Endodermal cell (in vitro differentiated cells): ENCODE measurements at regions not wholly inside any gene's neighbourhood (a gene's known extent, or its start where the extent isn't known, plus 50 kb on each side); places are given as distances from the start of the nearest gene placed in this dataset.

Experiments
- DNase-seq: peaks from one replicate; pipeline ENCODE4 v3.0.0-alpha.2; 2017
- H3K27ac ChIP-seq: 2 replicates; pipeline ENCODE4 v1.5.1; 2013; ENCODE audit warnings: mild to moderate bottlenecking, low read depth, low read length, moderate library complexity
- H3K27me3 ChIP-seq: 2 replicates; pipeline ENCODE4 v1.6.1; 2013; ENCODE audit warnings: mild to moderate bottlenecking, low read length, moderate library complexity; ENCODE audit not compliant: insufficient read depth, control insufficient read depth, poor library complexity, severe bottlenecking
- H3K36me3 ChIP-seq: 2 replicates; pipeline ENCODE4 v1.7.0; 2013; ENCODE audit warnings: mild to moderate bottlenecking, low read length, moderate library complexity; ENCODE audit not compliant: control insufficient read depth, insufficient read depth
- H3K4me1 ChIP-seq: one replicate; pipeline ENCODE4 v1.7.0; 2013; ENCODE audit warnings: low read length; ENCODE audit not compliant: control insufficient read depth, insufficient read depth
- H3K4me3 ChIP-seq: 2 replicates; pipeline ENCODE4 v1.5.1; 2013; ENCODE audit warnings: mild to moderate bottlenecking, low read length, moderate library complexity
- H3K9ac ChIP-seq: 2 replicates; pipeline ENCODE4 v1.6.1; 2013; ENCODE audit warnings: mild to moderate bottlenecking, low read length, moderate library complexity; ENCODE audit not compliant: poor library complexity, severe bottlenecking; ENCODE audit errors: extremely low read depth
- H3K9me3 ChIP-seq: 2 replicates; pipeline ENCODE4 v1.6.1; 2013; ENCODE audit warnings: mild to moderate bottlenecking, low read length, moderate library complexity; ENCODE audit not compliant: control insufficient read depth
- H3K27ac Mint-ChIP-seq: 2 replicates; pipeline ENCODE4 v1.8.0; 2020; ENCODE audit warnings: mixed read lengths
- H3K27me3 Mint-ChIP-seq: 2 replicates; pipeline ENCODE4 v1.8.0; 2021; ENCODE audit warnings: mild to moderate bottlenecking, mixed read lengths; ENCODE audit not compliant: insufficient read depth
- H3K36me3 Mint-ChIP-seq: 2 replicates; pipeline ENCODE4 v1.8.0; 2020; ENCODE audit warnings: low read depth, mixed read lengths
- H3K4me1 Mint-ChIP-seq: 2 replicates; pipeline ENCODE4 v1.8.0; 2020; ENCODE audit warnings: mixed read lengths
- H3K4me3 Mint-ChIP-seq: 2 replicates; pipeline ENCODE4 v1.8.0; 2020; ENCODE audit warnings: mild to moderate bottlenecking, moderate library complexity, mixed read lengths
- H3K9me3 Mint-ChIP-seq: 2 replicates; pipeline ENCODE4 v1.8.0; 2020; ENCODE audit warnings: mild to moderate bottlenecking, mixed read lengths
- CTCF ChIP-seq: fragments of 200-600 bp; sonication (generic); conservative IDR thresholded peaks from 2 replicates; pipeline ENCODE4 v1.5.0; 2021; ENCODE audit warnings: antibody characterized with exemption, mild to moderate bottlenecking
- WGBS, 2 experiments: methylation state at CpG; one replicate each; pipeline versions ENCODE4 v1.1.5 to v1.1.7; 2013; ENCODE audit warnings: missing lambda C conversion rate in 2 of 2, mixed read lengths in 1 of 2; ENCODE audit not compliant: insufficient coverage in 1 of 2, insufficient read length in 1 of 2; 5-methylcytosine and 5-hydroxymethylcytosine counted together

- TF ChIP-seq CTCF = no peak
- 78 to 87% methylated on average over 3 to 5 of the region's 5 CpGs for WGBS, 2 experiments
- Mint-ChIP-seq H3K4me3 (no peak overlapping the region), H3K36me3 (no peaks in the 10 kb centered on the region), H3K27me3 (peaks cover 11% of the 10 kb centered on the region), H3K27ac (no peak overlapping the region), H3K9me3 (no peaks in the 10 kb centered on the region), H3K4me1 (no peaks in the 10 kb centered on the region)
- Histone ChIP-seq H3K27ac (no peak overlapping the region), H3K4me3 (no peak overlapping the region), H3K27me3 (peaks cover 7% of the 10 kb centered on the region), H3K9me3 (no peaks in the 10 kb centered on the region), H3K4me1 (no peaks in the 10 kb centered on the region), H3K9ac (no peak overlapping the region), H3K36me3 (no peaks in the 10 kb centered on the region)
- DNase-seq = no peak
These were observed 86.2 kb upstream of the FZD8 start for GRCh38 chr10:35728341-35728740.

GRCh38 chr10:35726846-35727245 is 84.8 kb upstream of the FZD8 start:
- Histone ChIP-seq H3K9me3 (no peaks in the 10 kb centered on the region), H3K4me1 (peaks cover 4% of the 10 kb centered on the region), H3K36me3 (no peaks in the 10 kb centered on the region), H3K27ac (no peak overlapping the region), H3K9ac (no peak overlapping the region), H3K27me3 (peaks cover 8% of the 10 kb centered on the region), H3K4me3 (no peak overlapping the region)
- Mint-ChIP-seq H3K4me1 (peaks cover 6% of the 10 kb centered on the region), H3K36me3 (no peaks in the 10 kb centered on the region), H3K27me3 (peaks cover 12% of the 10 kb centered on the region), H3K4me3 (no peak overlapping the region), H3K27ac (no peak overlapping the region), H3K9me3 (no peaks in the 10 kb centered on the region)
- 87 to 95% methylated on average over 2 of the region's 2 CpGs for WGBS, 2 experiments
- DNase-seq = no peak
- TF ChIP-seq CTCF = no peak

- Mint-ChIP-seq H3K36me3 (no peaks in the 10 kb centered on the region), H3K4me1 (peaks cover 6% of the 10 kb centered on the region), H3K9me3 (no peaks in the 10 kb centered on the region), H3K27ac (no peak overlapping the region), H3K27me3 (peaks cover 7% of the 10 kb centered on the region), H3K4me3 (no peak overlapping the region)
- H3K27ac ChIP-seq = no peak overlapping the region
- no peaks in the 10 kb centered on the region for H3K9me3 ChIP-seq
- DNase-seq = no peak
- TF ChIP-seq CTCF = no peak
- no peak overlapping the region for H3K9ac ChIP-seq
- H3K36me3 ChIP-seq = no peaks in the 10 kb centered on the region
- peaks cover 8% of the 10 kb centered on the region for H3K27me3 ChIP-seq
- WGBS, 2 experiments = 92 to 94% methylated on average over 5 of the region's 5 CpGs
- peaks cover 4% of the 10 kb centered on the region for H3K4me1 ChIP-seq
- no peak overlapping the region for H3K4me3 ChIP-seq
These were observed 81.9 kb upstream of the FZD8 start for GRCh38 chr10:35723992-35724391.
